Left ventricle myocardium inferior (tissue), 1 donor: ENCODE measurements at regions not wholly inside any gene's neighbourhood (a gene's known extent, or its start where the extent isn't known, plus 50 kb on each side); places are given as distances from the start of the nearest gene placed in this dataset.
"Not testable (repeated sequence)": the region's sequence is repeated elsewhere in the genome, so short reads cannot be mapped to it uniquely, and the experiment has no call there.

ENCODE experiments used
- DNase-seq: peaks from one replicate; pipeline ENCODE4 v3.0.0-alpha.2; 2020
- H3K27ac ChIP-seq: fragments of 200-600 bp; replicated peaks from 2 replicates; pipeline ENCODE4 v1.8.0; 2021
- H3K27me3 ChIP-seq: fragments of 200-600 bp; 2 replicates; pipeline ENCODE4 v1.8.0; 2021; ENCODE audit warnings: low read depth
- H3K36me3 ChIP-seq: fragments of 200-600 bp; 2 replicates; pipeline ENCODE4 v1.8.0; 2021
- H3K4me1 ChIP-seq: fragments of 200-600 bp; 2 replicates; pipeline ENCODE4 v1.8.0; 2021
- H3K4me3 ChIP-seq: fragments of 200-600 bp; 2 replicates; pipeline ENCODE4 v1.8.0; 2021; ENCODE audit warnings: mild to moderate bottlenecking, moderate library complexity
- H3K9me3 ChIP-seq: fragments of 200-600 bp; replicated peaks from 2 replicates; pipeline ENCODE4 v1.8.0; 2021
- CTCF ChIP-seq: fragments of 200-600 bp; IDR thresholded peaks from 2 replicates; pipeline ENCODE4 v1.8.0; 2021; ENCODE audit warnings: antibody characterized with exemption, mild to moderate bottlenecking, borderline replicate concordance
- intact Hi-C: fragments of 100-400 bp; cut with micrococcal nuclease; formaldehyde crosslinking; loops from one replicate; pipeline ENCODE4 v1.11.0; 2022
- donor health status: DM: no; HTN: yes; CAD: no; lungs with severe emphysema.

GRCh38 chrX:46235778-46236177, 309.4 kb downstream of the ZNF674 start:
- Histone ChIP-seq H3K36me3 (no peaks in the 10 kb centered on the region), H3K4me3 (no peak overlapping the region), H3K27ac (no peak overlapping the region), H3K4me1 (no peaks in the 10 kb centered on the region), H3K27me3 (no peaks in the 10 kb centered on the region), H3K9me3 (no peaks in the 10 kb centered on the region)
- intact Hi-C loops = no loop called here
- no peak for DNase-seq
- TF ChIP-seq CTCF = no peak

- Histone ChIP-seq H3K4me3 (no peak overlapping the region), H3K27ac (no peak overlapping the region), H3K36me3 (no peaks in the 10 kb centered on the region), H3K4me1 (no peaks in the 10 kb centered on the region), H3K9me3 (no peaks in the 10 kb centered on the region), H3K27me3 (no peaks in the 10 kb centered on the region)
- no peak for DNase-seq
- intact Hi-C loops = no loop called here
- no peak for TF ChIP-seq CTCF
Measured at GRCh38 chrX:46234775-46235174, 310.4 kb downstream of the ZNF674 start.

- no peak overlapping the region for H3K27ac ChIP-seq
- no peaks in the 10 kb centered on the region for H3K4me1 ChIP-seq
- no peaks in the 10 kb centered on the region for H3K27me3 ChIP-seq
- no peak overlapping the region for H3K4me3 ChIP-seq
- intact Hi-C loops = no loop called here
- no peak for DNase-seq
- no peaks in the 10 kb centered on the region for H3K9me3 ChIP-seq
- no peak for TF ChIP-seq CTCF
- no peaks in the 10 kb centered on the region for H3K36me3 ChIP-seq
Measured at GRCh38 chrX:46228389-46228788, 316.8 kb downstream of the ZNF674 start.

GRCh38 chrX:46226422-46226821, 318.8 kb downstream of the ZNF674 start:
- Histone ChIP-seq H3K4me1 (no peaks in the 10 kb centered on the region), H3K9me3 (no peaks in the 10 kb centered on the region), H3K4me3 (no peak overlapping the region), H3K36me3 (no peaks in the 10 kb centered on the region), H3K27me3 (no peaks in the 10 kb centered on the region), H3K27ac (no peak overlapping the region)
- no peak for TF ChIP-seq CTCF
- no peak for DNase-seq
- intact Hi-C loops = no loop called here

- H3K4me1 ChIP-seq, H3K27ac ChIP-seq, H3K36me3 ChIP-seq, intact Hi-C loops, H3K27me3 ChIP-seq, H3K4me3 ChIP-seq, DNase-seq, H3K9me3 ChIP-seq: not testable (repeated sequence)
Measured at GRCh38 chrX:46223499-46223898, 321.7 kb downstream of the ZNF674 start.

GRCh38 chrX:46220822-46221221, 324.4 kb downstream of the ZNF674 start:
- H3K4me1 ChIP-seq = no peaks in the 10 kb centered on the region
- intact Hi-C loops = no loop called here
- H3K36me3 ChIP-seq = no peaks in the 10 kb centered on the region
- H3K27me3 ChIP-seq = no peaks in the 10 kb centered on the region
- TF ChIP-seq CTCF = no peak
- H3K4me3 ChIP-seq = no peak overlapping the region
- DNase-seq = no peak
- H3K9me3 ChIP-seq = no peaks in the 10 kb centered on the region
- H3K27ac ChIP-seq = no peak overlapping the region
